ENCODE measurements at regions not wholly inside any gene's neighbourhood (a gene's known extent, or its start where the extent isn't known, plus 50 kb on each side); places are given as distances from the start of the nearest gene placed in this dataset.

DNA sequence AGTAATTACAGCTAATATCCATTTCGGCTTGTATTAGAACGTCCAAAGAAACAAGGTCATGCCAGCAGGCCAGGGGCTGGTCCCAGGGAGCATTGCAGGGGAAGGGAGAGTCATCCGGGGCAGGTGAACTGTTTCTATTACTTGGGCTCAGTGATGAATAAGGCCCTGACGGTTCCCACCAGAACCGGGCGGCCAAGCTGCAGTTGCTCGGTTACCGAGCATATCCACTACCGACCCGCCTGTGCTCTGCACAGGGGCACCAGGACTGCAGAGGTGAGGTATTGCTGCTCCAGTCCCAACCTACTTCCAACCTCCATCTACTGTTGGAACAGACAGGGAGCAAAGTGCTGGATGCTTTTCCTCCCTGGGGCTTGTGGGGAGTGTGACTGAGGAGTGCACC is 295.5 kb downstream of the MAF start:
- no peaks in the 10 kb centered on the region for H3K9me3 ChIP-seq (ENCODE audit: insufficient read depth, low read length)
- TF ChIP-seq ZNF274 (IDR thresholded peaks at IDR 0.05; ENCODE audit: low read depth, low read length) (no peak), SUZ12 (IDR thresholded peaks at IDR 0.05; ENCODE audit: extremely low read depth, insufficient read depth, insufficient read length) (no peak), YY1 (IDR thresholded peaks at IDR 0.05; ENCODE audit: insufficient read depth, insufficient read length) (no peak)
- H3K9ac ChIP-seq (ENCODE audit: insufficient read length, low read depth), result no peak overlapping the region

GRCh38 chr16:79303959-79304387 is 296.6 kb downstream of the MAF start:
- no peak for DNase-seq (ENCODE audit: low read depth, low spot score)
- Histone ChIP-seq H3K36me3 (ENCODE audit: insufficient read depth, insufficient read length, low read length) (no peaks in the 10 kb centered on the region), H3K4me3 (ENCODE audit: insufficient read length, low read depth) (no peak overlapping the region), H3K4me1 (ENCODE audit: insufficient read depth, insufficient read length) (no peaks in the 10 kb centered on the region), H3K9me3 (ENCODE audit: insufficient read depth, low read length) (no peaks in the 10 kb centered on the region), H3K9ac (ENCODE audit: insufficient read length, low read depth) (no peak overlapping the region), H3K27me3 (ENCODE audit: insufficient read depth, insufficient read length) (peaks cover 6% of the 10 kb centered on the region)
- TF ChIP-seq YY1 (IDR thresholded peaks at IDR 0.05; ENCODE audit: insufficient read depth, insufficient read length) (no peak), SUZ12 (IDR thresholded peaks at IDR 0.05; ENCODE audit: extremely low read depth, insufficient read depth, insufficient read length) (no peak), ZNF274 (IDR thresholded peaks at IDR 0.05; ENCODE audit: low read depth, low read length) (no peak)

More for the DNA sequence above, 295.5 kb downstream of the MAF start:
- no peak for DNase-seq (ENCODE audit: low read depth, low spot score)
- H3K36me3 ChIP-seq (ENCODE audit: insufficient read depth, insufficient read length, low read length), result no peaks in the 10 kb centered on the region
- no peaks in the 10 kb centered on the region for H3K4me1 ChIP-seq (ENCODE audit: insufficient read depth, insufficient read length)
- no peak overlapping the region for H3K4me3 ChIP-seq (ENCODE audit: insufficient read length, low read depth)
- peaks cover 6% of the 10 kb centered on the region for H3K27me3 ChIP-seq (ENCODE audit: insufficient read depth, insufficient read length)

DNA sequence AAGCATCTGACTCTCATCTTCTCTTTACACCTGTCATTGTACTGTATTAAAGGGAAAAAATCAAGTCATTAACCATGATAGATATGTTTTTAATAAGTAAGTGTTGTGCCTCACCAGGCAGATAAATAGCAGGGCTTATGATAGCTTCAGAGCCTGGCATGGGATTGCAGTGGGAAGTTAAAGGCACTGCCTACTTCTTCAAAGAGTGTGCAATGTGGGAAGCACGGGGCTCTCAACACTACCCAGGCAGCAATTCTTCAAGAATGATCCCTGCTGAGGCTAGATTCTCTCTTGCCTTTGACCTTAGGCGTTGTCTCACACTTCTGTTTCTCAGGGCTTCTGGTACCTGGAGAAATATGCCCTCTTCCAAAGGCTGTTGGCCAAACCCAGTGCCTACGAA is 297.3 kb downstream of the MAF start:
- H3K4me3 ChIP-seq (ENCODE audit: insufficient read length, low read depth), result no peak overlapping the region
- no peak for TF ChIP-seq YY1 (IDR thresholded peaks at IDR 0.05; ENCODE audit: insufficient read depth, insufficient read length)
- TF ChIP-seq SUZ12 (IDR thresholded peaks at IDR 0.05; ENCODE audit: extremely low read depth, insufficient read depth, insufficient read length), result no peak
- no peak for TF ChIP-seq ZNF274 (IDR thresholded peaks at IDR 0.05; ENCODE audit: low read depth, low read length)
- H3K27me3 ChIP-seq (ENCODE audit: insufficient read depth, insufficient read length), result peaks cover 6% of the 10 kb centered on the region
- no peaks in the 10 kb centered on the region for H3K36me3 ChIP-seq (ENCODE audit: insufficient read depth, insufficient read length, low read length)
- H3K9ac ChIP-seq (ENCODE audit: insufficient read length, low read depth), result no peak overlapping the region
- H3K9me3 ChIP-seq (ENCODE audit: insufficient read depth, low read length), result no peaks in the 10 kb centered on the region
- no peak for DNase-seq (ENCODE audit: low read depth, low spot score)
- peaks cover 6% of the 10 kb centered on the region for H3K4me1 ChIP-seq (ENCODE audit: insufficient read depth, insufficient read length)

- H3K4me1 ChIP-seq (ENCODE audit: insufficient read depth, insufficient read length), result peaks cover 6% of the 10 kb centered on the region
- no peak overlapping the region for H3K9ac ChIP-seq (ENCODE audit: insufficient read length, low read depth)
- no peak for DNase-seq (ENCODE audit: low read depth, low spot score)
- H3K36me3 ChIP-seq (ENCODE audit: insufficient read depth, insufficient read length, low read length), result no peaks in the 10 kb centered on the region
- no peak overlapping the region for H3K4me3 ChIP-seq (ENCODE audit: insufficient read length, low read depth)
- peaks cover 6% of the 10 kb centered on the region for H3K27me3 ChIP-seq (ENCODE audit: insufficient read depth, insufficient read length)
- no peaks in the 10 kb centered on the region for H3K9me3 ChIP-seq (ENCODE audit: insufficient read depth, low read length)
- TF ChIP-seq SUZ12 (IDR thresholded peaks at IDR 0.05; ENCODE audit: extremely low read depth, insufficient read depth, insufficient read length) (no peak), YY1 (IDR thresholded peaks at IDR 0.05; ENCODE audit: insufficient read depth, insufficient read length) (no peak), ZNF274 (IDR thresholded peaks at IDR 0.05; ENCODE audit: low read depth, low read length) (no peak)
Observed at GRCh38 chr16:79302731-79303130, 297.8 kb downstream of the MAF start.

DNA sequence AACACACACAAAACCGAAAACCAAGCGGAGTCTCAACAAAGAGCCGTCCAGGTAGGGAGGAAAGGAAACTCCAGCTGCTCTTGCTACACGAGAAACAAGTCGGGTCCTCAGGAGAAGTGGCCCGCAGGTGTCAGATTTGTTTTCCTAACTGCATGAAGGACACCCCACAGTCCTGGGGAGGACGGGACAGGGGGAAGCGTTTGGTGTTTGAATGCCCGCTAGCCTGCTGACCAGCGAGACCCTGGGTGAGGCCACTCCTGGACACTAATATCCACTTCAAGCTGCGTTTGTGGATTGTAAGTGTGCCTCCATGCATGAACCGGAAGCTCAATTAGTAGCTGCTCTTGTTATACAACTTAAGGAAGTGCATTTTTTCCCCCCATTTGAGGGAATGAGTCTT is 299.5 kb downstream of the MAF start:
- DNase-seq (ENCODE audit: low read depth, low spot score), result no peak
- TF ChIP-seq YY1 (IDR thresholded peaks at IDR 0.05; ENCODE audit: insufficient read depth, insufficient read length), result no peak
- no peak for TF ChIP-seq SUZ12 (IDR thresholded peaks at IDR 0.05; ENCODE audit: extremely low read depth, insufficient read depth, insufficient read length)
- TF ChIP-seq ZNF274 (IDR thresholded peaks at IDR 0.05; ENCODE audit: low read depth, low read length), result no peak
- no peak overlapping the region for H3K9ac ChIP-seq (ENCODE audit: insufficient read length, low read depth)
- H3K36me3 ChIP-seq (ENCODE audit: insufficient read depth, insufficient read length, low read length), result no peaks in the 10 kb centered on the region
- H3K27me3 ChIP-seq (ENCODE audit: insufficient read depth, insufficient read length), result peaks cover under 1% of the 10 kb centered on the region
- peaks cover 6% of the 10 kb centered on the region for H3K4me1 ChIP-seq (ENCODE audit: insufficient read depth, insufficient read length)
- H3K9me3 ChIP-seq (ENCODE audit: insufficient read depth, low read length), result no peaks in the 10 kb centered on the region
- H3K4me3 ChIP-seq (ENCODE audit: insufficient read length, low read depth), result no peak overlapping the region

DNA sequence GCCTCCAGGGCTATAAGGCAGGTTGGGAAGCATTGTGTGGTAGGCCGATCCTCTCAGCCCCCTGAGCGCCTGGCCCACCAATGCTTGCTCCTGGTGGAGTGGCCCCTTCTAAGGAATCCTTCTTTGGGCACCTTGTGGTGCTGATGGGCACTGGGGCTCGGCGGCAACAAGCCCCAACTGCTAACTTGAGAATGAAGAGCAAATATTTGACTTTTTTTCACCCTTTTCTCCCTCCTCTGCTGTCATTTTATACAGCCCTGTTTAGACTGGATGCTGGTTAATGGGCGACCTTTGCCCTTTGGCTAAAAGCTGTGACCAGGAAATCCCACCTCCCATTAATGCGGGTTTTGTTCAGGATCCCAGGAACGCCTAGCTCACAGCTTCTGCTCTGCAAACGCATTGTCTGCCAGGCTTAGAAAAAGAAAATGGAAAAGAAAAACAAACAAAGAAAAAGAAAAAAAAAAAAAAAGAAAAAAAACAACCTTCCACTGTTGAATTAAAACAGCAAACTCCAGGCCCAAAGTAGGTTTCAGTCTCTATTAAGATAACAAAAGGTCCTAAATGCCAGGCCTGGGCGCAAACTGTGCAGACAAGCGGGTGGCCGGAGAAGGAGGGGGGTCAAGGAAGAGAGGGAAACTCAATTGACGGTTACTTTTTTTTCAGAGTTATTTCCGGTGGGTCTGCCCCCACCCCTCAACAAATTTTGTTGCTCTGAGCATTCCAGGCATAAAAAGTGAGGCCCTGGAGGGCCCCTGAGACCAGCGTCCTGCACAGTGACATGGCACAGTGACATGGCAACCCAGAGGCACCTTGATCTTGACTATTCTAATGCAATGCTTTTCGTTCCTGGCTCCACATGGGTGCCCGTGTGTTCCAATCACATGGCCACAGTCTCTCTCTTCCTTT is 301.4 kb downstream of the MAF start:
- H3K9ac ChIP-seq (ENCODE audit: insufficient read length, low read depth), result peak overlapping the region; percentile 62
- TF ChIP-seq YY1 (IDR thresholded peaks at IDR 0.05; ENCODE audit: insufficient read depth, insufficient read length) (no peak), ZNF274 (IDR thresholded peaks at IDR 0.05; ENCODE audit: low read depth, low read length) (no peak), SUZ12 (IDR thresholded peaks at IDR 0.05; ENCODE audit: extremely low read depth, insufficient read depth, insufficient read length) (no peak)
- H3K27me3 ChIP-seq (ENCODE audit: insufficient read depth, insufficient read length), result no peaks in the 10 kb centered on the region
- no peaks in the 10 kb centered on the region for H3K36me3 ChIP-seq (ENCODE audit: insufficient read depth, insufficient read length, low read length)
- peak; percentile 95 for DNase-seq (ENCODE audit: low read depth, low spot score)
- no peaks in the 10 kb centered on the region for H3K9me3 ChIP-seq (ENCODE audit: insufficient read depth, low read length)
- H3K4me3 ChIP-seq (ENCODE audit: insufficient read length, low read depth), result no peak overlapping the region
- H3K4me1 ChIP-seq (ENCODE audit: insufficient read depth, insufficient read length), result peaks cover 6% of the 10 kb centered on the region

DNA sequence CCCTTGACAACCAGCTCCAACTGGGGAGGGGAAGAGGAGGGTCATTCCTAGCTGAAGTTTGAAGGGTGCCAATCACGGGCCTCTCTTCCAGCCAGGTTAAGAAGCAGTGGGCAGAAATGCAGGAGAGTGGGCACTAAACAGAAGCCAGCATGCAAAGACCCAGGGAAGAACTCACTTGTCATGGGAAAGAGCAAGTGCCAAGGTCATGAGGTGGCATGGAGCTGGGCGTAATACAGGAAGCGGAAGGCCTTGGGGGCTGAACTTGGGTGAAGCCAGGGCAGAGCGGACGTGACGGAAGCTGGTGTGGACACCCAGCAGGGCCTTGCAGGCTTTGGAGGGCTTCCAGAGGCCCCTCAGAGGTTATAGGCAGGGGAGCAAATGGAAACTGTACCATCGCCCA is 302.1 kb downstream of the MAF start:
- no peak overlapping the region for H3K4me3 ChIP-seq (ENCODE audit: insufficient read length, low read depth)
- peak overlapping the region; percentile 62 for H3K9ac ChIP-seq (ENCODE audit: insufficient read length, low read depth)
- H3K4me1 ChIP-seq (ENCODE audit: insufficient read depth, insufficient read length), result peaks cover 6% of the 10 kb centered on the region
- H3K36me3 ChIP-seq (ENCODE audit: insufficient read depth, insufficient read length, low read length), result no peaks in the 10 kb centered on the region
- DNase-seq (ENCODE audit: low read depth, low spot score), result no peak
- TF ChIP-seq ZNF274 (IDR thresholded peaks at IDR 0.05; ENCODE audit: low read depth, low read length) (no peak), YY1 (IDR thresholded peaks at IDR 0.05; ENCODE audit: insufficient read depth, insufficient read length) (no peak), SUZ12 (IDR thresholded peaks at IDR 0.05; ENCODE audit: extremely low read depth, insufficient read depth, insufficient read length) (no peak)
- no peaks in the 10 kb centered on the region for H3K9me3 ChIP-seq (ENCODE audit: insufficient read depth, low read length)
- no peaks in the 10 kb centered on the region for H3K27me3 ChIP-seq (ENCODE audit: insufficient read depth, insufficient read length)
